ENCODE measurements at regions not wholly inside any gene's neighbourhood (a gene's known extent, or its start where the extent isn't known, plus 50 kb on each side); places are given as distances from the start of the nearest gene placed in this dataset.
"Not testable (repeated sequence)": the region's sequence is repeated elsewhere in the genome, so short reads cannot be mapped to it uniquely, and the experiment has no call there.

GRCh38 chr6:105695461-105695860 lies 292.6 kb upstream of the PREP start:
- Histone ChIP-seq H3K9me3 (replicated peaks) (no peaks in the 10 kb centered on the region), H3K27ac (replicated peaks) (no peak overlapping the region), H3K4me3 (no peak overlapping the region), H3K36me3 (no peaks in the 10 kb centered on the region), H3K27me3 (ENCODE audit: low read depth) (no peaks in the 10 kb centered on the region), H3K4me1 (no peaks in the 10 kb centered on the region)
- intact Hi-C loops (cut with micrococcal nuclease) = no loop called here
- TF ChIP-seq, protein P1, sequence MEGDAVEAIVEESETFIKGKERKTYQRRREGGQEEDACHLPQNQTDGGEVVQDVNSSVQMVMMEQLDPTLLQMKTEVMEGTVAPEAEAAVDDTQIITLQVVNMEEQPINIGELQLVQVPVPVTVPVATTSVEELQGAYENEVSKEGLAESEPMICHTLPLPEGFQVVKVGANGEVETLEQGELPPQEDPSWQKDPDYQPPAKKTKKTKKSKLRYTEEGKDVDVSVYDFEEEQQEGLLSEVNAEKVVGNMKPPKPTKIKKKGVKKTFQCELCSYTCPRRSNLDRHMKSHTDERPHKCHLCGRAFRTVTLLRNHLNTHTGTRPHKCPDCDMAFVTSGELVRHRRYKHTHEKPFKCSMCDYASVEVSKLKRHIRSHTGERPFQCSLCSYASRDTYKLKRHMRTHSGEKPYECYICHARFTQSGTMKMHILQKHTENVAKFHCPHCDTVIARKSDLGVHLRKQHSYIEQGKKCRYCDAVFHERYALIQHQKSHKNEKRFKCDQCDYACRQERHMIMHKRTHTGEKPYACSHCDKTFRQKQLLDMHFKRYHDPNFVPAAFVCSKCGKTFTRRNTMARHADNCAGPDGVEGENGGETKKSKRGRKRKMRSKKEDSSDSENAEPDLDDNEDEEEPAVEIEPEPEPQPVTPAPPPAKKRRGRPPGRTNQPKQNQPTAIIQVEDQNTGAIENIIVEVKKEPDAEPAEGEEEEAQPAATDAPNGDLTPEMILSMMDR (IDR thresholded peaks at IDR 0.05; ENCODE audit: borderline replicate concordance) = no peak
- DNase-seq = no peak

GRCh38 chr6:105692613-105693215 lies 289.8 kb upstream of the PREP start:
- TF ChIP-seq, protein P1 (IDR thresholded peaks at IDR 0.05; ENCODE audit: borderline replicate concordance) = no peak
- peaks cover 7% of the 10 kb centered on the region for H3K9me3 ChIP-seq (replicated peaks)
- DNase-seq = no peak
- no peak overlapping the region for H3K4me3 ChIP-seq
- H3K4me1 ChIP-seq = no peaks in the 10 kb centered on the region
- H3K27me3 ChIP-seq (ENCODE audit: low read depth) = no peaks in the 10 kb centered on the region
- intact Hi-C loops (cut with micrococcal nuclease) = no loop called here
- H3K27ac ChIP-seq (replicated peaks) = no peak overlapping the region
- no peaks in the 10 kb centered on the region for H3K36me3 ChIP-seq

DNA sequence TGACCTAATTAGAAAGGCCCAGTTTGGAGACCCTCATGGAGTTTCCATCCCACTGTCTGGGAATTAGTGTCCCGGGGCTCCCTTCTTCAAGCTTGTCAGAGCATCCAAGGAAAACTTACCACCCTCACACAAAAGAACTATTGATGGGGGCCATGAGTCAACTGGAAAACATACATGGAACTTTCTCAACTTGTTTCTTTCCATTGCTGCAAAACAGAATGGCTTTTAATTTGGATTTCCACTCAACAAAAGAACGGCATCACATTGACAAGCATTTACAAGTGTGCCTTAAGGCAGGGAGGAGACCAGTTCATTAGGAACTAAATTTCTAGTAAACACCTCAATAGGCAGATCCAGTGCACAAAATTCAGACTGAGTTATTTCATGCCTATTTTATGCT lies 289.1 kb upstream of the PREP start:
- Histone ChIP-seq H3K4me3 (no peak overlapping the region), H3K4me1 (no peaks in the 10 kb centered on the region), H3K36me3 (no peaks in the 10 kb centered on the region), H3K9me3 (replicated peaks) (peaks cover 14% of the 10 kb centered on the region), H3K27me3 (ENCODE audit: low read depth) (no peaks in the 10 kb centered on the region), H3K27ac (replicated peaks) (no peak overlapping the region)
- no peak for DNase-seq
- TF ChIP-seq, protein P1 (IDR thresholded peaks at IDR 0.05; ENCODE audit: borderline replicate concordance) = no peak
- intact Hi-C loops (cut with micrococcal nuclease) = no loop called here

- H3K9me3 ChIP-seq (replicated peaks) = peaks cover 23% of the 10 kb centered on the region
- TF ChIP-seq, protein P1 (IDR thresholded peaks at IDR 0.05; ENCODE audit: borderline replicate concordance) = no peak
- no peaks in the 10 kb centered on the region for H3K27me3 ChIP-seq (ENCODE audit: low read depth)
- intact Hi-C loops (cut with micrococcal nuclease) = no loop called here
- no peak overlapping the region for H3K27ac ChIP-seq (replicated peaks)
- DNase-seq = no peak
- H3K36me3 ChIP-seq = no peaks in the 10 kb centered on the region
- H3K4me3 ChIP-seq = no peak overlapping the region
- no peaks in the 10 kb centered on the region for H3K4me1 ChIP-seq
Observed at GRCh38 chr6:105691081-105691480, 288.2 kb upstream of the PREP start.

DNA sequence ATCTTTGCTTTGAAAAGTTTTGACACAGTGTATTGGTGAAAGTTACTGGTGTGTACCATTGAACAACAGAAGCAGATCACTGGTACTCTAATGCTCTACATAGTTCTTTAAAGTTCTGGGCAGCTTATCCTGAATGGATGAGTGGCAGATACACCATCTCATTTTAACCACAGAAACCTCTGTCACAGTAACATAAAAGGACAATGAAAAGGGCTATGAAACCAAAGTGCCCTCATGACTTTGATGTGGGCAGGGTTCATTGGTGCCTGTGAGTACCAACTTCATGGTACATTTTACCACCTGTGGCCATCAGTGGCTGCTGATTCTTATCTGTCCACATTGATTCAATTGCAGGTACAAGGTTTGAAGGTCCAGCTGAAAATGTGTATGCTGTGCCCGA lies 285.7 kb upstream of the PREP start:
- peaks cover 28% of the 10 kb centered on the region for H3K9me3 ChIP-seq (replicated peaks)
- H3K27ac ChIP-seq (replicated peaks) = no peak overlapping the region
- H3K27me3 ChIP-seq (ENCODE audit: low read depth) = no peaks in the 10 kb centered on the region
- H3K36me3 ChIP-seq = no peaks in the 10 kb centered on the region
- H3K4me3 ChIP-seq = no peak overlapping the region
- TF ChIP-seq, protein P1 (IDR thresholded peaks at IDR 0.05; ENCODE audit: borderline replicate concordance) = no peak
- H3K4me1 ChIP-seq = no peaks in the 10 kb centered on the region
- no peak for DNase-seq
- intact Hi-C loops (cut with micrococcal nuclease) = no loop called here

- H3K4me3 ChIP-seq; H3K36me3 ChIP-seq; H3K27ac ChIP-seq (replicated peaks); DNase-seq; intact Hi-C loops (cut with micrococcal nuclease); H3K27me3 ChIP-seq (ENCODE audit: low read depth); H3K4me1 ChIP-seq: not testable (repeated sequence)
- H3K9me3 ChIP-seq (replicated peaks) = peaks cover 44% of the 10 kb centered on the region
Observed at GRCh38 chr6:105686793-105687192, 283.9 kb upstream of the PREP start.

All from left ventricle myocardium inferior (tissue), 1 donor.